HG03175 (cell line): ENCODE measurements at regions not wholly inside any gene's neighbourhood (a gene's known extent, or its start where the extent isn't known, plus 50 kb on each side); places are given as distances from the start of the nearest gene placed in this dataset.

Source experiments
- ATAC-seq: cut with Tn5 transposase; IDR thresholded peaks from one replicate; pipeline ENCODE4 v1.9.1; 2021; ENCODE audit warnings: mild to moderate bottlenecking, moderate library complexity; ENCODE audit not compliant: unreplicated experiment

- no peak for ATAC-seq
Measured at GRCh38 chr11:91686700-91687099, 537.9 kb upstream of the FAT3 start.

- no peak for ATAC-seq
Measured at GRCh38 chr11:91686281-91686680, 538.3 kb upstream of the FAT3 start.

- ATAC-seq, result no peak
Measured at GRCh38 chr11:91673705-91674104, 550.9 kb upstream of the FAT3 start.

- no peak for ATAC-seq
Measured at GRCh38 chr11:91664521-91664920, 560.1 kb upstream of the FAT3 start.

GRCh38 chr11:91660036-91660435, 564.6 kb upstream of the FAT3 start:
- no peak for ATAC-seq

- no peak for ATAC-seq
Measured at GRCh38 chr11:91654686-91655085, 569.9 kb upstream of the FAT3 start.

- no peak for ATAC-seq
Measured at GRCh38 chr11:91653079-91653754, 571.4 kb upstream of the FAT3 start.

- no peak for ATAC-seq
Measured at GRCh38 chr11:91650802-91651201, 573.8 kb upstream of the FAT3 start.

- no peak for ATAC-seq
Measured at GRCh38 chr11:91641153-91641552, 583.5 kb upstream of the FAT3 start.

GRCh38 chr11:91639359-91639758, 585.3 kb upstream of the FAT3 start:
- no peak for ATAC-seq

GRCh38 chr11:91630916-91631673, 593.5 kb upstream of the FAT3 start:
- ATAC-seq, result no peak

- ATAC-seq, result no peak
Measured at GRCh38 chr11:91625495-91625894, 599.1 kb upstream of the FAT3 start.

GRCh38 chr11:91624021-91624420, 600.6 kb upstream of the FAT3 start:
- no peak for ATAC-seq

- no peak for ATAC-seq
Measured at GRCh38 chr11:91608677-91609076, 615.9 kb upstream of the FAT3 start.

GRCh38 chr11:91596111-91596510, 628.5 kb upstream of the FAT3 start:
- no peak for ATAC-seq

- ATAC-seq, result no peak
Measured at GRCh38 chr11:91591021-91591420, 633.6 kb upstream of the FAT3 start.

GRCh38 chr11:91587131-91587530, 637.5 kb upstream of the FAT3 start:
- ATAC-seq, result no peak

GRCh38 chr11:91585035-91585801, 639.4 kb upstream of the FAT3 start:
- no peak for ATAC-seq

- no peak for ATAC-seq
Measured at GRCh38 chr11:91563176-91563575, 661.4 kb upstream of the FAT3 start.

- ATAC-seq, result no peak
Measured at GRCh38 chr11:91560434-91560833, 664.2 kb upstream of the FAT3 start.

GRCh38 chr11:91538065-91538464, 686.6 kb upstream of the FAT3 start:
- no peak for ATAC-seq

- ATAC-seq, result no peak
Measured at GRCh38 chr11:91536366-91536765, 688.3 kb upstream of the FAT3 start.
